GM19043 (cell line): ENCODE measurements at regions not wholly inside any gene's neighbourhood (a gene's known extent, or its start where the extent isn't known, plus 50 kb on each side); places are given as distances from the start of the nearest gene placed in this dataset.
"Not testable (repeated sequence)": the region's sequence is repeated elsewhere in the genome, so short reads cannot be mapped to it uniquely, and the experiment has no call there.

ENCODE experiments used
- ATAC-seq: cut with Tn5 transposase; IDR thresholded peaks from one replicate; pipeline ENCODE4 v1.9.1; 2021; ENCODE audit warnings: low read depth; ENCODE audit not compliant: unreplicated experiment

- ATAC-seq = no peak
Observed at GRCh38 chr5:13250464-13251291, 693.8 kb downstream of the DNAH5 start.

- no peak for ATAC-seq
Observed at GRCh38 chr5:13249854-13250253, 694.6 kb downstream of the DNAH5 start.

DNA sequence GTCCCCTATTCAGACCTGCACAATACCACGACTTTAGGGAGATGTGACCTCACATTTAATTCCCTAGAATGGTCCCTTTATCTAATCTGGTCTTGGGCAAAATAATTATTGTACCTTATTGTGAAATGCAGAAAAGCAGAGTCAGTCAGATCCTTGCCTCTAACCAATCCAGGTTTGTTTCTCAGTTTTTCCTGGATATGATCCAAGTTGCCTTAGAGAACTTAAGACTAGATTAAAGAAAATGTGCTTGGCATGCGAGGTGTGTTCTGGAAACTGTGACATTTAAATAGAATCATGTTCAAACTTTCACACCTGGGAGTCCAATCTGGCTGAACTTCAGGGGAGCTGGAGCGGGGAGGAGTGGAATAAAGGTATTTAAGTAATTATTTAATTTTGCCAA is 696.2 kb downstream of the DNAH5 start:
- no peak for ATAC-seq

GRCh38 chr5:13246053-13246452 is 698.4 kb downstream of the DNAH5 start:
- ATAC-seq = no peak

DNA sequence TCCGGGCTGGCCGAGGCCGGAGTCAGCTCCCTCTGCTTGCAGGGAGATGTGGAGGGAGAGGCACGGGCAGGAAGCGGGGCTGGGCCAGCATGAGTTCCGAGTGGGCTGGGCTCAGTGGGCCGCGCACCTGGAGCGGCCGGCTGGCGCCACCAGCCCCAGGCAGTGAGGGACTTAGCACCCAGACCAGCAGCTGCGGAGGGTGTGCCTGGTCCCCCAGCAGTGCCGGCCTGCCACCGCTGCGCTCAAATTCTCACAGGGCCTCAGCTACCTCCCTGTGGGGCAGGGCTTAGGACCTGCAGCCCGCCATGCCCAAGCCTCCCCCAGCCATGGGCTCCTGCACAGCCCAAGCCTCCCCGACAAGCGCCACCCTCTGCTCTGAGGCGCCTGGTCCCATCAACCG is 700.3 kb downstream of the DNAH5 start:
- no peak for ATAC-seq

GRCh38 chr5:13227513-13227912 is 717.0 kb downstream of the DNAH5 start:
- ATAC-seq = no peak

- ATAC-seq = no peak
Observed at GRCh38 chr5:13218518-13218917, 726.0 kb downstream of the DNAH5 start.

- no peak for ATAC-seq
Observed at GRCh38 chr5:13217636-13218035, 726.9 kb downstream of the DNAH5 start.

DNA sequence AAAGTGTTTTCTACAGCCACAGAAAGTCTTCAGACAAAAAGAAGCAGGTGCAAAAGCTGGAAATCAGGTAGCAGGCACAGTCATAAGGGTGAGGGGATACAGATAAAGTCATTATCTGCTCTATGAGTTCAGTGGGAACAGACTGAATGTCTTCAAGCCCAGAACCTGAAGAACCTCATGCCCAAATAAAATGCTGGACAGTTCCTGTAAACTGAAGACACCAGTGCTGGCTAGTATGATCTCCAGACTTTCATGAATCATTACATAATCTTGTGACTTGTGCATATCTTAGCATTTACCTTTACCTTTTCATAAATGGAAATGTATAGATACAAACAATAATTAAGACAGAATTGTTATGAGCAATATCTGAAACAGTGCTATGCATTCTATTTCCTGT is 728.7 kb downstream of the DNAH5 start:
- no peak for ATAC-seq

- no peak for ATAC-seq
Observed at GRCh38 chr5:13215370-13215769, 729.1 kb downstream of the DNAH5 start.

GRCh38 chr5:13214182-13214581 is 730.3 kb downstream of the DNAH5 start:
- ATAC-seq = no peak

DNA sequence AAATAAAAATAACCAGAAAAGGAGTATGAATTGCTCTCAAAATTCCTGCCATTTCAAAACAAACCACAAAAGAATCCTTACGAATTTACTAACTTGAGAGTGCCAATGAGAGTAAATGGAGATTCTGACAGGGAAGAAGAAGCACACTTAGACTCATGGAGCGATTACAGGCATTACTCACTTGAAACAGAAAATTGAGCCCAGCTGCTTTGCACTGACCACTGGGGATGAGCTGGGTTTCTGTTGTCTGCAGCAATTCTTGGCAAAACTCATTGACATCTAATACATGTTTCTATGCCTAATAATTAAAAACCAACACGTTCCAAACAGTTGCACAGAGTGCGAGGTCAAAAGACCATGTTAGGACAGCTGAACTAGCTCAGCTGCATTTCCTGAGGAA is 731.6 kb downstream of the DNAH5 start:
- ATAC-seq = no peak

- no peak for ATAC-seq
Observed at GRCh38 chr5:13211064-13211463, 733.4 kb downstream of the DNAH5 start.

GRCh38 chr5:13207112-13207511 is 737.4 kb downstream of the DNAH5 start:
- ATAC-seq = no peak

DNA sequence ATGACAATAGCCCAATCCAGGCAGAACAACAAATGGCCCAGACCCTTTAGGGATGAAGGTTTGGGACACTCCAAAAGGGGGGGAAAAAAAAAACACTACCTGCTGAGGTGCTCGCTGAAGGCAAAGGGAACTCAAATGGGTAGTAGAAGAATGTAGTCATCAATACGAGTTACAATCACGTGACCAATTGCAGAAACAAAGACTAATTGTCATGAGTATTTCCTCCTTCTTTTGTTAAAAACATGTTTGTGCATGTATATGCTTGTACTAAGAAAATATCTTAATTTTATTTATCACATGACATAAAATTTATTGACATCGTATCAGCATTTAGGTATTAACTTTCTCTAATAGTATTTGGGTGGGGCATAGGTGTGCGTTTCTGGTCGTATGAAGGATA is 743.5 kb downstream of the DNAH5 start:
- no peak for ATAC-seq

- not testable (repeated sequence) for ATAC-seq
Observed at GRCh38 chr5:13198226-13198625, 746.3 kb downstream of the DNAH5 start.

- no peak for ATAC-seq
Observed at GRCh38 chr5:13189532-13189931, 755.0 kb downstream of the DNAH5 start.

DNA sequence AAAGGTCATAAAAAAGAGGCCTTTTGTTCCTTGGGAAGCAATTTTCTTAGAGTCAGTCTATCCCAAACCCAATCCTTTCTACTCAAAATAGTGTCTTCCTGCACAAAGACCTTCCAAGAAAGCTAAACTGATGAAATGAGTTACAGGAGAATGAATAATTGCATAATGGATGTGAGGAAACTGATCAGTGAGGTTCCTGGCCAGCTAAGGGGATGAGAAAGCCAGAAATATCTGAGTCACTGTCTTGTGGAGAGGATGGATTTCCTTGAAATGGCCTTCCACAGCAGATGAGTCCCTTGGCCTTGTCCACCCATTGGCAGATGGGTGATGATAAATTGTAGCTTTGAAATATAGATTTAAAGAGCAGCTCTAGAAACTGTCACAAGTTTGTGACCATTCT is 756.1 kb downstream of the DNAH5 start:
- ATAC-seq = no peak

- ATAC-seq = no peak
Observed at GRCh38 chr5:13187186-13187585, 757.3 kb downstream of the DNAH5 start.

DNA sequence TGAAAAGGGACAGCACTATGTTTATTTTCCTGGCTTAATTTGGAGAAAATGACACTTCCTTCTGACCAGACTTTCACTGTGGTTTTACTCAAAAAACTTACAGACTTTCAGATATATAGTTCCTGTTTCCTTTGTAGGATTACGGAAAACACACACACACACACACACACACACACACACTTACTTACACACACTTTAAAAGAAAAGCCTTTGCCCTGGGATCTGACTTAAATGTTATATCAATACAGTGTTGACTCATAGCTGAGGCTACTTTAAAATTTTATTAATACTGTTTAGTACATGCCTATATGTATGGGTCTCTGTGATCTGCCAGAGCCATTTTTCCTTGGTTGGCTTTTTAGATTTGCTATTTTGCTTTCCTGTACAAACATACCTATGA is 758.3 kb downstream of the DNAH5 start:
- ATAC-seq = no peak

GRCh38 chr5:13179407-13180087 is 764.9 kb downstream of the DNAH5 start:
- ATAC-seq = no peak

DNA sequence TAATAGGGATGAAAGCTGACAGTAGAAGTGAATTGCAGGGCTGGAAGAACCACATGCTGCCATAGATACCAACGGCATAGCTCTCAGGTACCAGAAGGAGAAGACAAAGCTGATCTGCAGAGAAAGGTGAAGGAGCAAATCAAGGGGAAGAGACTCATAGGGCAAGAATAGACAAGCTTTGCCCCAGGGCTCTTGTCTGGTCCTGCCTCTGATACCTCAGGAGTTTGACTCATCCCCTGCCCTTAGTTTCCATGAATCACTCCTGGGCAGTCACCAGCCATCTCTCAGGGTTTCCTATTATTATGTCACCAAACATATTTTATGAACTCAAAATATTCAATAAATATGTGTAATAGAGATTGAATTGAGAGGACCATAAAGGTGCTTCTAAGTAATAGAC is 800.9 kb downstream of the DNAH5 start:
- no peak for ATAC-seq
